ENCODE measurements at regions not wholly inside any gene's neighbourhood (a gene's known extent, or its start where the extent isn't known, plus 50 kb on each side); places are given as distances from the start of the nearest gene placed in this dataset.

DNA sequence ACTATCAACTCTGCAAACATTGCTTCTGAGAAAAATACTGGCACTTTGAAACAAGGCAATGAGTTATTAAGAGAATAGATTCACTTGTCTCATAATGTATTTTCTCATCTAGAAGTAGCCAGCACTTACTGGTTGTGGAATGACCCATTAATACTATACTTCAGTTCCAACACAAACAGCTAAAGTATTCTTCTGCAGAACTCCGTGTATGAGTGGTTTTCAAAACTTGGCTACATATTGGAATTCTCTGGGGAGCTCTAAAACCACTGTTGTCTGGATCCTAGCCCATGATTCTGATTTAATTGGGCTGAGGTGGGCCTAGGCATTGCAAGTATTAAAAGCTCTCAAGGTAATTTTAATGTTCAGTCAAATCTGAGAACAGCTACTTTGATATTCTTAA is 1416.4 kb upstream of the RAG2 start:
- TF ChIP-seq, protein P1, sequence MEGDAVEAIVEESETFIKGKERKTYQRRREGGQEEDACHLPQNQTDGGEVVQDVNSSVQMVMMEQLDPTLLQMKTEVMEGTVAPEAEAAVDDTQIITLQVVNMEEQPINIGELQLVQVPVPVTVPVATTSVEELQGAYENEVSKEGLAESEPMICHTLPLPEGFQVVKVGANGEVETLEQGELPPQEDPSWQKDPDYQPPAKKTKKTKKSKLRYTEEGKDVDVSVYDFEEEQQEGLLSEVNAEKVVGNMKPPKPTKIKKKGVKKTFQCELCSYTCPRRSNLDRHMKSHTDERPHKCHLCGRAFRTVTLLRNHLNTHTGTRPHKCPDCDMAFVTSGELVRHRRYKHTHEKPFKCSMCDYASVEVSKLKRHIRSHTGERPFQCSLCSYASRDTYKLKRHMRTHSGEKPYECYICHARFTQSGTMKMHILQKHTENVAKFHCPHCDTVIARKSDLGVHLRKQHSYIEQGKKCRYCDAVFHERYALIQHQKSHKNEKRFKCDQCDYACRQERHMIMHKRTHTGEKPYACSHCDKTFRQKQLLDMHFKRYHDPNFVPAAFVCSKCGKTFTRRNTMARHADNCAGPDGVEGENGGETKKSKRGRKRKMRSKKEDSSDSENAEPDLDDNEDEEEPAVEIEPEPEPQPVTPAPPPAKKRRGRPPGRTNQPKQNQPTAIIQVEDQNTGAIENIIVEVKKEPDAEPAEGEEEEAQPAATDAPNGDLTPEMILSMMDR (IDR thresholded peaks at IDR 0.05): no peak
- no peak for TF ChIP-seq POLR2A (IDR thresholded peaks at IDR 0.05)

Measured in uterus (tissue), 2 donors.